Prostate gland (tissue), 2 donors: ENCODE measurements at regions not wholly inside any gene's neighbourhood (a gene's known extent, or its start where the extent isn't known, plus 50 kb on each side); places are given as distances from the start of the nearest gene placed in this dataset.

Experiments used
- DNase-seq: peaks from one replicate; pipeline ENCODE4 v3.0.0-alpha.2; 2019; ENCODE audit warnings: low spot score
- H3K27ac ChIP-seq, 2 donors: fragments of 200-600 bp; sonication (generic); 2 replicates each; pipeline ENCODE4 v1.5.1; 2017 to 2019
- H3K27me3 ChIP-seq: fragments of 200-600 bp; sonication (generic); replicated peaks from 2 replicates; pipeline ENCODE4 v1.5.1; 2019; ENCODE audit not compliant: insufficient read depth
- H3K36me3 ChIP-seq, 2 donors: fragments of 200-600 bp; sonication (generic); 1 replicate in 1 of 2; 2 replicates in 1 of 2; pipeline versions ENCODE4 v1.5.1 to v1.8.1; 2017 to 2019
- H3K4me1 ChIP-seq: fragments of 200-600 bp; sonication (generic); replicated peaks from 2 replicates; pipeline ENCODE4 v1.5.1; 2019
- H3K4me3 ChIP-seq, 2 donors: fragments of 200-600 bp; sonication (generic); 2 replicates each; pipeline ENCODE4 v1.5.1; 2017 to 2019
- H3K9me3 ChIP-seq: fragments of 200-600 bp; sonication (generic); 2 replicates; pipeline ENCODE4 v1.5.1; 2017
- CTCF ChIP-seq, 4 experiments: fragments of 200-600 bp in 2 of 4; fragments of 450-650 bp in 2 of 4; sonication (generic) in 2 of 4; IDR thresholded peaks; 1 replicate in 3 of 4; 2 replicates in 1 of 4; pipeline ENCODE4 v1.5.1; 2016 to 2019; ENCODE audit warnings: antibody characterized with exemption in 4 of 4, mild to moderate bottlenecking in 2 of 4, moderate library complexity in 2 of 4
- POLR2A ChIP-seq: fragments of 450-650 bp; IDR thresholded peaks from one replicate; pipeline ENCODE4 v1.6.1; 2016; ENCODE audit warnings: antibody characterized with exemption, mild to moderate bottlenecking
- POLR2AphosphoS5 ChIP-seq: sonication (generic); formaldehyde crosslinking; IDR thresholded peaks from one replicate; pipeline ENCODE4 v1.6.1; 2017; ENCODE audit warnings: antibody characterized with exemption
- WGBS: methylation state at CpG from one replicate; pipeline ENCODE4 v1.1.5; 2018; 5-methylcytosine and 5-hydroxymethylcytosine counted together
- intact Hi-C: fragments of 100-400 bp; cut with DNase I; formaldehyde crosslinking; loops from one replicate; pipeline ENCODE4 v1.14.2; 2022

DNA sequence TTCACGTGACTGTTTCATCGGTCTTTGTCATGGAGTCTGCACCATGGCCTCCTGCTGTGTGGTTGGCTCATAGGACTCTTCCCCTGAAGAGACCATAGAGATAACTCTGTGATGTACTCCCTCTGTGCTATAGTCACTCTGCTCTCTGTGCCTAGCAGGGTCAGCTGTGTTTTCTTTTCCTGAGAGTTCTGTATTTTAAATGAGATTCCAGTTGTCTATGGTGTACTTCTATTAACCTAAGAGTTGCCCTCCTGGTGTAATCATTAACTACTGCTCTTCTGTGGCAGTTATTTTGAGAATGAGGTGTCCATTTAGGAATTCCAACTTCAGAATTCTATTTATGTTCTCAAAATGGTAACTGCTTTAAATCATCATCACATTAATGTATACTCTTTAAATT, 114.5 kb upstream of the ARPP21 start:
- DNase-seq = no peak
- WGBS = 95% methylated on average over 2 of the region's 2 CpGs

GRCh38 chr3:35528728-35529127, 110.6 kb upstream of the ARPP21 start:
- Histone ChIP-seq H3K27ac (no peak overlapping the region), H3K9me3 (no peaks in the 10 kb centered on the region), H3K4me3 (no peak overlapping the region), H3K27me3 (no peaks in the 10 kb centered on the region), H3K4me1 (no peaks in the 10 kb centered on the region), H3K36me3 (no peaks in the 10 kb centered on the region)
- no peak for TF ChIP-seq CTCF (IDR thresholded peaks at IDR 0.05)
- TF ChIP-seq POLR2A = no peak
- TF ChIP-seq POLR2AphosphoS5 = no peak
- WGBS = 63% methylated on average over 6 of the region's 6 CpGs
- DNase-seq = no peak
- intact Hi-C loops = no loop called here

More for the DNA sequence above, 114.5 kb upstream of the ARPP21 start:
- Histone ChIP-seq H3K4me1 (no peaks in the 10 kb centered on the region), H3K27me3 (no peaks in the 10 kb centered on the region), H3K27ac (no peak overlapping the region), H3K9me3 (no peaks in the 10 kb centered on the region), H3K36me3 (no peaks in the 10 kb centered on the region), H3K4me3 (no peak overlapping the region)
- intact Hi-C loops = no loop called here
- no peak for TF ChIP-seq CTCF (IDR thresholded peaks at IDR 0.05)
- no peak for TF ChIP-seq POLR2AphosphoS5
- no peak for TF ChIP-seq POLR2A

- no peaks in the 10 kb centered on the region for H3K27me3 ChIP-seq
- WGBS = 66% methylated on average over 6 of the region's 6 CpGs
- intact Hi-C loops = no loop called here
- no peak for DNase-seq
- no peaks in the 10 kb centered on the region for H3K9me3 ChIP-seq
- H3K4me1 ChIP-seq = no peaks in the 10 kb centered on the region
- no peak overlapping the region for H3K4me3 ChIP-seq
- H3K36me3 ChIP-seq = no peaks in the 10 kb centered on the region
- TF ChIP-seq POLR2A (no peak), POLR2AphosphoS5 (no peak), CTCF (IDR thresholded peaks at IDR 0.05) (no peak)
- no peak overlapping the region for H3K27ac ChIP-seq
Observed at GRCh38 chr3:35529337-35529736, 110.0 kb upstream of the ARPP21 start.

GRCh38 chr3:35537265-35537664, 102.1 kb upstream of the ARPP21 start:
- DNase-seq = no peak
- 69% methylated on average over 1 of the region's 1 CpG for WGBS
- H3K4me1 ChIP-seq = no peaks in the 10 kb centered on the region
- H3K27me3 ChIP-seq = no peaks in the 10 kb centered on the region
- H3K9me3 ChIP-seq = no peaks in the 10 kb centered on the region
- intact Hi-C loops = no loop called here
- no peaks in the 10 kb centered on the region for H3K36me3 ChIP-seq
- no peak overlapping the region for H3K4me3 ChIP-seq
- no peak for TF ChIP-seq CTCF (IDR thresholded peaks at IDR 0.05)
- TF ChIP-seq POLR2A = no peak
- no peak for TF ChIP-seq POLR2AphosphoS5
- H3K27ac ChIP-seq = no peak overlapping the region

DNA sequence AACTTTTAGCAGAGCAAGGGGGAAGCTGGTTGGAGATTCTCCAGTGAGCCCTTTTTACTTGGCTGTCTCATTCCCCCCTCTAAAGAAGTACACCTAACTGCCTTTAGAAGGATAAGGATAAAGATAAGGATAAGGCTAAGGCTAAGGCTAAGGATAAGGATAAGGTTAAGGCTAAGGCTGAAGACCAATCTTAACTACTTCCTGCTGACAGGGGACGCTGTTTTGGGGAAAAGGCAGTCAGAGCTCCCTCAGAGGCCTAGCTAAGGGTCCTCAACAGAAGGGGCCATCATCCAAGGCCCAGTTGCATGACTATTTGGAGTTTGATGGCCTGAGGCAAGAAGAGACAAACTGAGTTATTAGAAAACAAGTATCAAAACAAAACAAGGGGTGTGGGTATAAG, 94.3 kb upstream of the ARPP21 start:
- Histone ChIP-seq H3K4me1 (no peaks in the 10 kb centered on the region), H3K9me3 (no peaks in the 10 kb centered on the region), H3K27me3 (no peaks in the 10 kb centered on the region), H3K4me3 (no peak overlapping the region), H3K27ac (no peak overlapping the region), H3K36me3 (no peaks in the 10 kb centered on the region)
- DNase-seq = no peak
- TF ChIP-seq POLR2A (no peak), CTCF (IDR thresholded peaks at IDR 0.05) (no peak), POLR2AphosphoS5 (no peak)
- WGBS = 88% methylated on average over 1 of the region's 1 CpG
- intact Hi-C loops = no loop called here
